ENCODE measurements at regions not wholly inside any gene's neighbourhood (a gene's known extent, or its start where the extent isn't known, plus 50 kb on each side); places are given as distances from the start of the nearest gene placed in this dataset.

DNA sequence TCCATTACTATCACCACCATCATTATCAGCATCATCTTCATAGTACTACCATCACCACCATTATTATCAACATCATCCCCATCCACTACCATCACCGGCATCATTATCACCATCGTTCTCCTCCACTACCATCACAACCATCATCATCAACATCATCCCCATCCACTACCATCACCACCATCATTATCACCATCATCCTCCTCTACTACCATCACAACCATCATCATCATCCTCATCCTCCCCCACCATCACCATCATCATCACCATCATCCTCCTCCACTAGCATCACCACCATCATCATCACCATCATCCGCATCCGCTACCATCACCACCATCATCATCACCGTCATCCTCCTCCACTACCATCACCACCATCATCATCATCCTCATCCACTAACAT is 639.8 kb upstream of the RBFOX1 start:
- Histone ChIP-seq H3K27me3 (no peaks in the 10 kb centered on the region), H3K9me3 (no peaks in the 10 kb centered on the region), H3K36me3 (ENCODE audit: low read depth, missing control alignments) (no peaks in the 10 kb centered on the region), H3K4me3 (no peak overlapping the region), H3K27ac (no peak overlapping the region), H3K4me1 (no peaks in the 10 kb centered on the region)
- intact Hi-C loops (cut with DNase I; ENCODE audit: low total_unique reads), result no loop called here
- DNase-seq, result no peak
- WGBS, 2 donors, result 94 to 95% methylated on average over 5 of the region's 5 CpGs
- no peak for TF ChIP-seq POLR2A (IDR thresholded peaks at IDR 0.05)
- TF ChIP-seq, protein P1, sequence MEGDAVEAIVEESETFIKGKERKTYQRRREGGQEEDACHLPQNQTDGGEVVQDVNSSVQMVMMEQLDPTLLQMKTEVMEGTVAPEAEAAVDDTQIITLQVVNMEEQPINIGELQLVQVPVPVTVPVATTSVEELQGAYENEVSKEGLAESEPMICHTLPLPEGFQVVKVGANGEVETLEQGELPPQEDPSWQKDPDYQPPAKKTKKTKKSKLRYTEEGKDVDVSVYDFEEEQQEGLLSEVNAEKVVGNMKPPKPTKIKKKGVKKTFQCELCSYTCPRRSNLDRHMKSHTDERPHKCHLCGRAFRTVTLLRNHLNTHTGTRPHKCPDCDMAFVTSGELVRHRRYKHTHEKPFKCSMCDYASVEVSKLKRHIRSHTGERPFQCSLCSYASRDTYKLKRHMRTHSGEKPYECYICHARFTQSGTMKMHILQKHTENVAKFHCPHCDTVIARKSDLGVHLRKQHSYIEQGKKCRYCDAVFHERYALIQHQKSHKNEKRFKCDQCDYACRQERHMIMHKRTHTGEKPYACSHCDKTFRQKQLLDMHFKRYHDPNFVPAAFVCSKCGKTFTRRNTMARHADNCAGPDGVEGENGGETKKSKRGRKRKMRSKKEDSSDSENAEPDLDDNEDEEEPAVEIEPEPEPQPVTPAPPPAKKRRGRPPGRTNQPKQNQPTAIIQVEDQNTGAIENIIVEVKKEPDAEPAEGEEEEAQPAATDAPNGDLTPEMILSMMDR (IDR thresholded peaks at IDR 0.05), result no peak

DNA sequence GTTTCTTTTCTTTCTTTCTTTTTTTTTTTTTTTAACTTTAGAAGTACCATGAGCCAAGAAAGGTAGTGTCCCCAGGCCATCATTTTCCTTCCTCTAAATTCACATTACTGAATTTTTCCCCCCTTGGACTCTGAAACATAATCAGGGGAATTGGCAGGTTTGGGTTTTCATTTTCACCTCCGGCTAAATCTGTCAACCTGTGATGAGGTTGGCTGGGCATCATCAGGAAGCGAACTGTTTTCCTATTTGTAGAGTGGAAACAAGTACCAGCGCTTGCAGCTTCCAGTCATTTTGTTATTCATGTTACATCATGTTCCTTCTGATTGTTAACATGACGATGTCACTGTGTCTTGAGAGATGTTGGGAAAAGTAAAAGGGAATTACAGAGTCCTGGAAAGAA is 641.9 kb upstream of the RBFOX1 start:
- Histone ChIP-seq H3K9me3 (no peaks in the 10 kb centered on the region), H3K27me3 (no peaks in the 10 kb centered on the region), H3K36me3 (ENCODE audit: low read depth, missing control alignments) (no peaks in the 10 kb centered on the region), H3K4me1 (no peaks in the 10 kb centered on the region), H3K27ac (no peak overlapping the region), H3K4me3 (no peak overlapping the region)
- intact Hi-C loops (cut with DNase I; ENCODE audit: low total_unique reads), result no loop called here
- no peak for DNase-seq
- TF ChIP-seq, protein P1 (IDR thresholded peaks at IDR 0.05), result no peak
- no peak for TF ChIP-seq POLR2A (IDR thresholded peaks at IDR 0.05)
- 92% methylated on average over 4 of the region's 4 CpGs for WGBS, 2 donors

DNA sequence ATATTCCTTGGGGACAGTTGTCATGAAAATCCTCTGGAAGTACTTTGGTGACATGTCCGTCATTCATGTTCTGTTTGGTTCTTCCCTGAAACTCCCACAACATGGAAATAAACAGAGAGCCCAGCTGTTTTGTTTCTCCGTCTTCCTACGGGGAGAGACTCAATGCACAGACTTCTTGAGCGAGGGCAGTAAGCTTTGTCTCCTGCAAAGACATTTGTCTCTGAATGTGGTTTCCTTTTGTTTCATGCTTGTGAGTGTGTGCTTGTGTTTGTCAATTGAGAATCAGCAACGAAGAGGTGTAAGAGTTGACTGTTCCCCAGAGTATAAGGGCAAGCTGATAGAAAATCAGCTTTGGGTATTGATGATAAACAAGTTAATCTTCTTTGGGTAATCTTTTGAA is 643.0 kb upstream of the RBFOX1 start:
- TF ChIP-seq, protein P1 (IDR thresholded peaks at IDR 0.05), result no peak
- TF ChIP-seq POLR2A (IDR thresholded peaks at IDR 0.05), result no peak
- Histone ChIP-seq H3K27me3 (no peaks in the 10 kb centered on the region), H3K27ac (no peak overlapping the region), H3K4me3 (no peak overlapping the region), H3K9me3 (no peaks in the 10 kb centered on the region), H3K4me1 (no peaks in the 10 kb centered on the region), H3K36me3 (ENCODE audit: low read depth, missing control alignments) (no peaks in the 10 kb centered on the region)
- 54 to 73% methylated on average over 5 of the region's 5 CpGs for WGBS, 2 donors
- no peak for DNase-seq
- intact Hi-C loops (cut with DNase I; ENCODE audit: low total_unique reads), result no loop called here

DNA sequence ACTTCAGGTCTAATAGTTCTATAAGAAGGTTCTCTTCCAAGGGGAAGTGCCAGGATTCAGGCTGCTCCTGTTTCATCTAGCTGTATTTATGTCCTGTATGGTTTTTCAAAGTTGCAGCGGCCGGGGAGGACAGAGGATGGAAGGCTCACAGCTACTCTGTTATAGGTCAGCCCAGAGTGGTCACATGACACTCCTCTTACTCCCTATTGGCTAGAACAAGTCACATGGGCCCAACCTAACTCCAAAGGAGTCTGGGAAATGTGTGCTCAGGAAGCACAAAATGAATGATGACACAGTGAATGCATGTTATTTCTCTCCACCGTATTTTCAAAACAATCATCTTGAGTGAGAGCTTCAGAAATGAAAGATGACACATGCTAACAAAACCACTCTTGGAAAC is 645.1 kb upstream of the RBFOX1 start:
- 63 to 75% methylated on average over 3 of the region's 3 CpGs for WGBS, 2 donors
- Histone ChIP-seq H3K27me3 (no peaks in the 10 kb centered on the region), H3K4me1 (no peaks in the 10 kb centered on the region), H3K4me3 (no peak overlapping the region), H3K27ac (no peak overlapping the region), H3K9me3 (no peaks in the 10 kb centered on the region), H3K36me3 (ENCODE audit: low read depth, missing control alignments) (no peaks in the 10 kb centered on the region)
- TF ChIP-seq, protein P1 (IDR thresholded peaks at IDR 0.05), result no peak
- no peak for TF ChIP-seq POLR2A (IDR thresholded peaks at IDR 0.05)
- peak; percentile 63 for DNase-seq
- intact Hi-C loops (cut with DNase I; ENCODE audit: low total_unique reads), result no loop called here

DNA sequence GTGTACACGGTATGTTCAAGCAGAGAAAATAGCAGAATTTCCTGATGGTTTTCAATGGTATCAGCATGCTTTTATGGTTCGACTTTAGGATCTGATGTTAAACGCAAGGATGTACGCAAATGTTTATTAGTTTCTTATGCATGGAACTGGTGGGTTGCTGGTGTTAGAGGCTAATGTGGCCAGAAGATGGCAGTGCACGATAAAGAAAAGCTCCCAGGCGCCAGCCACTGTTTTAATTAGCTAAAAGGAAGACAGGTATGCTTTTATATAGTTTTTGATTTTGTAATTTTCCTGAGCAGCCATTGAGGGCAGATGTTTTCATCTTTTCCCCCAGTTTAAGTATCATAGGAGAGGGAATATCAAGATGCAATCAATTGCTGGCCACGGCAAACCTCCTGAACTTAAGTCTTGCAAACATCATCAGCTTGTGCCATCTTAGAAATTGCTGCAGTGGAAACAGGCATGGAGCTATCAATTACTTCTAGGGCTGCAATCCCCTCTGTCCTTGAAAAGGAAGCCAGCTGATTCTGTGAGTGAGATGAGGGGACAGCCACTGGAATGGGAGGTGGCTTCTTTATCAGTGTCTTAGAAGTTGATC is 648.5 kb upstream of the RBFOX1 start:
- Histone ChIP-seq H3K4me1 (no peaks in the 10 kb centered on the region), H3K36me3 (ENCODE audit: low read depth, missing control alignments) (no peaks in the 10 kb centered on the region), H3K27ac (no peak overlapping the region), H3K9me3 (no peaks in the 10 kb centered on the region), H3K4me3 (no peak overlapping the region), H3K27me3 (no peaks in the 10 kb centered on the region)
- DNase-seq, result peak; percentile 25
- intact Hi-C loops (cut with DNase I; ENCODE audit: low total_unique reads), result no loop called here
- WGBS, 2 donors, result 27 to 32% methylated on average over 7 of the region's 7 CpGs
- TF ChIP-seq POLR2A (IDR thresholded peaks at IDR 0.05), result no peak
- TF ChIP-seq, protein P1 (IDR thresholded peaks at IDR 0.05), result peak in 2 of 3 experiments; percentile 12 to 26
